ENCODE measurements at regions not wholly inside any gene's neighbourhood (a gene's known extent, or its start where the extent isn't known, plus 50 kb on each side); places are given as distances from the start of the nearest gene placed in this dataset.
A peak's percentile ranks its signal among the peaks of the same experiment; 100 is the strongest.

DNA sequence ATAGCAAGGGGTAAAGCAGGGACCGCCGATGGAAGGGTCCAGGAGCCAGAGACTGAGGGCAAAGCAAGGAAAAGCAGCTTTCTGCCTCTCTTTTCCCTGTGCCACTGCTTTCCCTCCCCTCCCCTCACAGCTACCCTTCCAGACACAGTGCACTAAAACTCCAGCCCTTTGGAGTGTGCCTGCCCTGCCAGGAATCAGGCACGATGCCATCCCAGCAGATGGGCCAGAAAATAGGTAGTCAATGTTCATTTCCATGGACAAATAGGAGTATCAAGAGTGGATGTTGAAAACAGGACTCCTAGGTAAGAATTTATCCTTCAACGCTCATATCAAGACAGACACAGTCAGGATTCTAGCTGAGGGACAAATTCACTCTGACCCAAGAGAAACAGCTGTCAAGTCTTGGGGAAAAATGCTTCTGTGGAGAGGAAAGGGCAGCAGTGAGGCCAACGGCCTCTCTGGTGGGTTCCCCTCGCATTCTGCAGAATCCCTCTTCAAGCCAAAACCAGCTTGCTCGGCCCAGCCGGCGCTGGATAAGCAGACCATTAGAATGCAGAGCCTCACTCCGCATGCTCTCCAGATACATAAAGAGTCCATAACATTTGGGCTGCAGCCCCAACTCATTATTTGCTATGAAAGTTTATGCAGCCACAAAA, 138.0 kb downstream of the CAAP1 start:
- TF ChIP-seq, protein P1, sequence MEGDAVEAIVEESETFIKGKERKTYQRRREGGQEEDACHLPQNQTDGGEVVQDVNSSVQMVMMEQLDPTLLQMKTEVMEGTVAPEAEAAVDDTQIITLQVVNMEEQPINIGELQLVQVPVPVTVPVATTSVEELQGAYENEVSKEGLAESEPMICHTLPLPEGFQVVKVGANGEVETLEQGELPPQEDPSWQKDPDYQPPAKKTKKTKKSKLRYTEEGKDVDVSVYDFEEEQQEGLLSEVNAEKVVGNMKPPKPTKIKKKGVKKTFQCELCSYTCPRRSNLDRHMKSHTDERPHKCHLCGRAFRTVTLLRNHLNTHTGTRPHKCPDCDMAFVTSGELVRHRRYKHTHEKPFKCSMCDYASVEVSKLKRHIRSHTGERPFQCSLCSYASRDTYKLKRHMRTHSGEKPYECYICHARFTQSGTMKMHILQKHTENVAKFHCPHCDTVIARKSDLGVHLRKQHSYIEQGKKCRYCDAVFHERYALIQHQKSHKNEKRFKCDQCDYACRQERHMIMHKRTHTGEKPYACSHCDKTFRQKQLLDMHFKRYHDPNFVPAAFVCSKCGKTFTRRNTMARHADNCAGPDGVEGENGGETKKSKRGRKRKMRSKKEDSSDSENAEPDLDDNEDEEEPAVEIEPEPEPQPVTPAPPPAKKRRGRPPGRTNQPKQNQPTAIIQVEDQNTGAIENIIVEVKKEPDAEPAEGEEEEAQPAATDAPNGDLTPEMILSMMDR (IDR thresholded peaks at IDR 0.05; ENCODE audit: low read depth, low read length, missing control alignments): no peak
- no peak overlapping the region for H3K4me3 ChIP-seq (replicated peaks; ENCODE audit: low read depth, low read length)
- no peak for DNase-seq (ENCODE audit: extremely low read depth, low read depth)

DNA sequence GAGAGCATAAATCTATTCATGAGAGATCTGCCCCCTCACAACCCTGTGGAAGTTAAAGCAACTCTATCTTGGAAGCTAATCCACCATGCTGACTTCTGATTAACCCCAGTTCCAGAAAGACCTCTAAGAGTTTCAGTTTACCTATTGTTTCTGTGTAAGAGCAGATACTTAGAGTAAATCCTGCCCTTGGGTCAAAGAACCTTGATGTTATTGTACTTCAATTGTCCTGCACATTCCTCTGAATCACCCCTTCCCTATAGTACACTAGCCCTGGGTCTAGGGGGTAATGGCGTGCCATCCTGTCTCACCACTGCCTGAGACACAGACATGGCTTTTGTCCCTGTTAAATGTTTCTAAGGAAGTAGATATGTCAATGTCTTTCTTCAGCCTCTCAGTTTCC, 138.6 kb downstream of the CAAP1 start:
- TF ChIP-seq, protein P1 (IDR thresholded peaks at IDR 0.05; ENCODE audit: low read depth, low read length, missing control alignments): no peak
- DNase-seq (ENCODE audit: extremely low read depth, low read depth): no peak
- no peak overlapping the region for H3K4me3 ChIP-seq (replicated peaks; ENCODE audit: low read depth, low read length)

DNA sequence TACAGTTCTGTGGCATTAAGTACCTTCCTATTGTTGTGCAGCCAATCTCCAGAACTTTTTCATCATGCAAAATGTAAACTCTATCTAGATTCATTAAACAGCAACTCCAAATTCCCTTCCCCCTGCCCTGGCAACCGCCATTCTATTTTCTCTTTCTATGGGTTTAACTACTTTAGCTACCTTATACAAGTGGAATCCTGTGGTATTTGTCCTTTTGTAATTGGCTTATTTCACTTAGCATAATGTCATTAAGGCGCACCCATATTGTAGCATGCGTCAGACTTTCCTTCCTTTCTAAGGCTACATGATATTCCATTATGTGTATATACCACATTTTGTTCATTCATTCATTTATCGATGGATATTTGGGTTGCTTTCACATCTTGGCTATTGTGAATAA, 142.4 kb downstream of the CAAP1 start:
- H3K4me3 ChIP-seq (replicated peaks; ENCODE audit: low read depth, low read length): no peak overlapping the region
- DNase-seq (ENCODE audit: extremely low read depth, low read depth): no peak
- TF ChIP-seq, protein P1 (IDR thresholded peaks at IDR 0.05; ENCODE audit: low read depth, low read length, missing control alignments): no peak

DNA sequence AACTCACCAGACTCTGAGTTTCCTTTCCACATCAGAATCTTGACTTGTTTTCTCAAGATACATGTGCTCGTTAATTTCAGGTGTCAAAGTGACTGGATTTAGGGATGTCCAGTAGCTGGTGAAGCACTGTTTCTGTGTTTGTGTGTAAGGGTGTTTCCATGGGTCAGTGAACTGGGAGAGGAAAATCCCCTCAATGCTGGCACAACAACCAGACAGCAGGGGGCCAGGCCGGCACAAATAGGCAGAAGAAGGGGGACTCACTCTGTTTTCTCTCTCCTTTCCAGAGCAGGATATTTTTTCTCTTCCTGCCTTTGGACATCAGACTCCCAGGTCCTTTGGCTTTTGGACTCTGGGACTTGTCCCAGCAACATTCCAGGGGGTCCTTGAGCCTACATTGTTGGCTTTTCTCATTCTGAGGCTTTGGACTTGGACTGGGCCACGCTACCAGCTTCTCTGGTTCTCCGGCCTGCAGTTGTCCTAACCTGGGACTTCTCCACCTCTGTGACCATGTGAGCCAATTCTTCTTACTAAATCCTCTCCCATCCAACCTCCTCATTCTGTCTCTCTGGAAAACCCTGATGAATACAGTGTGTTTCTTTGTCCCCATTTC, 144.0 kb downstream of the CAAP1 start:
- no peak for DNase-seq (ENCODE audit: extremely low read depth, low read depth)
- H3K4me3 ChIP-seq (replicated peaks; ENCODE audit: low read depth, low read length): no peak overlapping the region
- TF ChIP-seq, protein P1 (IDR thresholded peaks at IDR 0.05; ENCODE audit: low read depth, low read length, missing control alignments): peak; percentile 10

DNA sequence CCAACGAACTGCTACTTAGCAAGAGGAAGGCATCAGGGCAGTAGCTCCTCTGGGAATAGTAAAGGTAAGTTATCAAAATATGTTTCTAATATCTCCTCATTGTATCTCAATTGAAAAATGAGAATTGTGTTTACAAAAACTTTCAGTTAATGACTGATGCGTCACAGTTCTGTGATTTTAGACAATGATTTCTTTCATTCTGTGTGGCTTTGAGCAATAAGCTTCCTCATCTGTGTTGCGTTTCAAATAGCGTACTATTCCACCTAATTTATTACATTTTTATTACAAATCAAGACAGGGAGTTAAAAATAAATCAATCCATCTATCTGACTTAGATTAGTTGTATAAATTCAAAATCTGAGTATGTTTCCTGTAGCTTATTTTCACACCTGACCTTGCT, 145.0 kb downstream of the CAAP1 start:
- TF ChIP-seq, protein P1 (IDR thresholded peaks at IDR 0.05; ENCODE audit: low read depth, low read length, missing control alignments): no peak
- H3K4me3 ChIP-seq (replicated peaks; ENCODE audit: low read depth, low read length): no peak overlapping the region

DNA sequence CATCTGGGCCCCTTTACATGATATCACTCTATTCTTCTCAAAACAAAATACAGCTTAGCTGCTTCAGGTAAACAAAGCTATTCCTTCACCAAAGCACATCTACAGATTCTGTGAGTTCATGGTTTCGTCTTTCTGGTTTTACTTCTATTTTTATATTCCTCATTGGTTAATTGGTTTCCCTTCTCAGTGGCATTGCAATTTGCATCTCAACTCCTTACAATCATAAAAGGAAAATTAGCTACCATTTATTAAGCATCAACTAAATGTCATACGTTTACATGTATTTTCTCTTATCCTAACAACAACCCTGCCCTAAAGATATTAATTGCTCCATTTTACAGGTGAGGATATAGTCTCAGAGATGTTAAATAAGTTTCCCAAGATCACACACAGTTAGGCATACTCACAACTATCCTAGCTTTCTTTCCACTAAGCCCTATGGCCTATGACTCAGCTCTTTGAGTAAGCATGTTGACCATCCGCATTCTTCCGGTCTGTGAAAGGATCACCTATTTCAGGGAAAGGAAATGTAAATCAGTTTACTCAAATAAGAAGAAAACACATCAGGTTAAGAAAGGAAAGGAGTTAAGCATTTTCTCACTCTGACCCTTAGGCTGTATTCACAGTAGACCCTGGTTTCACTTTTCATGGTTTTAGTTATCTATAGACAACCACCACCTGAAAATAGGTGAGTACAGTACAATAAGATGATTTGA, 146.1 kb downstream of the CAAP1 start:
- no peak overlapping the region for H3K4me3 ChIP-seq (replicated peaks; ENCODE audit: low read depth, low read length)
- TF ChIP-seq, protein P1 (IDR thresholded peaks at IDR 0.05; ENCODE audit: low read depth, low read length, missing control alignments): no peak
- no peak for DNase-seq (ENCODE audit: extremely low read depth, low read depth)

More for the DNA sequence above, 145.0 kb downstream of the CAAP1 start:
- no peak for DNase-seq (ENCODE audit: extremely low read depth, low read depth)

All from HFF-Myc (cell line).